ENCODE measurements at regions not wholly inside any gene's neighbourhood (a gene's known extent, or its start where the extent isn't known, plus 50 kb on each side); places are given as distances from the start of the nearest gene placed in this dataset.

GRCh38 chr1:60367532-60367931 lies 294.0 kb upstream of the C1orf87 start (continued):
- TF ChIP-seq FOSL1 (IDR thresholded peaks at IDR 0.05; ENCODE audit: insufficient read depth, low read depth, low read length) (no peak), POLR2A (IDR thresholded peaks at IDR 0.05; ENCODE audit: control extremely low read depth in 1 of 2, low read depth in 2 of 2, low read length in 2 of 2) (no peak), EP300 (IDR thresholded peaks at IDR 0.05; ENCODE audit: borderline replicate concordance in 1 of 2, low read depth in 2 of 2, low read length in 2 of 2) (no peak), SP4 (IDR thresholded peaks at IDR 0.05; ENCODE audit: low read length) (no peak), RAD21 (IDR thresholded peaks at IDR 0.05 in 1 of 2, conservative IDR thresholded peaks at IDR 0.05 in 1 of 2; ENCODE audit: low read depth in 2 of 2, low read length in 2 of 2) (no peak; a peak in 1 of 4 replicates), BACH1 (IDR thresholded peaks at IDR 0.05; ENCODE audit: low read length) (no peak), BCL11A (IDR thresholded peaks at IDR 0.05; ENCODE audit: low read depth in 2 of 2, low read length in 2 of 2) (no peak), RNF2 (IDR thresholded peaks at IDR 0.05; ENCODE audit: borderline replicate concordance, low read depth, low read length, missing control alignments, poor library complexity, severe bottlenecking) (no peak)
